Right lobe of liver (tissue), 6 donors: ENCODE measurements at regions not wholly inside any gene's neighbourhood (a gene's known extent, or its start where the extent isn't known, plus 50 kb on each side); places are given as distances from the start of the nearest gene placed in this dataset.

Experiments
- ATAC-seq, 4 donors: fragments of 200-7000 bp; cut with Tn5 transposase; one replicate each; pipeline ENCODE4 v1.9.1; 2020; ENCODE audit warnings: mild to moderate bottlenecking in 4 of 4, moderate library complexity in 4 of 4
- DNase-seq, 3 donors: peaks; one replicate each; pipeline ENCODE4 v3.0.0-alpha.2; 2020
- H3K27ac ChIP-seq, 3 donors: fragments of 200-600 bp; one replicate each; pipeline ENCODE4 v1.8.0; 2022
- H3K27me3 ChIP-seq, 2 donors: fragments of 200-600 bp; one replicate each; pipeline ENCODE4 v1.8.0; 2022
- H3K36me3 ChIP-seq, 4 donors: fragments of 200-600 bp; sonication (generic) in 1 of 4; one replicate each; pipeline versions ENCODE4 v1.5.1 to v1.8.0; 2017 to 2022; ENCODE audit warnings: control low read depth in 1 of 4
- H3K4me1 ChIP-seq, 4 donors: fragments of 200-600 bp; sonication (generic) in 1 of 4; one replicate each; pipeline versions ENCODE4 v1.5.1 to v1.8.0; 2017 to 2022; ENCODE audit warnings: control low read depth in 1 of 4
- H3K4me3 ChIP-seq, 3 donors: fragments of 200-600 bp; one replicate each; pipeline ENCODE4 v1.8.0; 2022
- H3K9me3 ChIP-seq, 4 donors: fragments of 200-600 bp; sonication (generic) in 1 of 4; one replicate each; pipeline versions ENCODE4 v1.5.1 to v1.8.0; 2017 to 2022; ENCODE audit warnings: control low read depth in 1 of 4
- CTCF ChIP-seq, 4 donors: fragments of 200-600 bp in 3 of 4; fragments of 450-650 bp in 1 of 4; IDR thresholded peaks; one replicate each; pipeline versions ENCODE4 v1.5.1 to v1.8.0; 2016 to 2022; ENCODE audit warnings: antibody characterized with exemption in 4 of 4, mild to moderate bottlenecking in 2 of 4
- POLR2A ChIP-seq: fragments of 450-650 bp; IDR thresholded peaks from one replicate; pipeline ENCODE4 v1.6.1; 2017; ENCODE audit warnings: antibody characterized with exemption, mild to moderate bottlenecking
- WGBS: methylation state at CpG from one replicate; pipeline ENCODE4 v1.1.6; 2018; ENCODE audit warnings: low coverage, low lambda C conversion rate; ENCODE audit not compliant: insufficient coverage; ENCODE audit errors: missing lambda C conversion rate; 5-methylcytosine and 5-hydroxymethylcytosine counted together
- intact Hi-C, 2 donors: fragments of 100-400 bp; cut with DNase I; formaldehyde crosslinking; loops; one replicate each; pipeline versions ENCODE4 v1.11.2 to v1.14.1; 2022
- donor health status: DM: no; HTN: yes; CAD: no.
- donor health status: DM: no; HTN: no; CAD: no.
- donor health status: DM: no; HTN: no; CAD: no.
- donor health status: DM: no; HTN: yes; CAD: no.
- donor health status: DM: no; HTN: yes; CAD: no.

DNA sequence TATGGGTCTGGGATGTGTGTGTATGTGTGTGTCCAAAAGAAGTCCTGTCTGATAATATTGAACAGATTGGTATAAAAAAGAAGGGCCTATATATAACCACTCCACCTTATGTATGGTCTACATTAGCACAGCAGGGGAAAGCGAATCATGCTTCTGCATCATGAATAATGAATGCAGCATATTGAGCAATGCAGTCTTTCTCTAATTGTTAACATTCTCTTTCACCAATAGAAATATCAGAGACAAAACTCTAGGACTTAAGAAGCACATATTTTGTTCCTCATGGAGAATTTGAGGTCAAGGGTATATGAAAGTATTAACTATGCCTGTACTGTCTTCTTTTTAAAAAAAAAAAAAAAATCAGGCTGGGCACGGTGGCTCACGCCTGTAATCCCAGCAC lies 264.3 kb upstream of the NOCT start:
- H3K27ac ChIP-seq: no peak overlapping the region
- intact Hi-C loops: no loop called here
- WGBS: 80% methylated on average over 2 of the region's 3 CpGs
- ATAC-seq: no peak
- TF ChIP-seq POLR2A (no peak), CTCF (IDR thresholded peaks at IDR 0.05) (no peak)
- H3K4me1 ChIP-seq: no peaks in the 10 kb centered on the region
- DNase-seq: no peak
- no peak overlapping the region for H3K4me3 ChIP-seq
- no peaks in the 10 kb centered on the region for H3K27me3 ChIP-seq
- H3K36me3 ChIP-seq: no peaks in the 10 kb centered on the region
- H3K9me3 ChIP-seq: no peaks in the 10 kb centered on the region

GRCh38 chr4:138749303-138749702 lies 266.3 kb upstream of the NOCT start:
- 52% methylated on average over 2 of the region's 2 CpGs for WGBS
- DNase-seq (no peak), ATAC-seq (no peak)
- Histone ChIP-seq H3K27ac (no peak overlapping the region), H3K36me3 (no peaks in the 10 kb centered on the region), H3K4me3 (no peak overlapping the region), H3K27me3 (no peaks in the 10 kb centered on the region), H3K9me3 (no peaks in the 10 kb centered on the region), H3K4me1 (no peaks in the 10 kb centered on the region)
- TF ChIP-seq CTCF (IDR thresholded peaks at IDR 0.05) (no peak), POLR2A (no peak)
- intact Hi-C loops: no loop called here

- Histone ChIP-seq H3K27me3 (no peaks in the 10 kb centered on the region), H3K4me1 (no peaks in the 10 kb centered on the region), H3K27ac (no peak overlapping the region), H3K9me3 (no peaks in the 10 kb centered on the region), H3K4me3 (no peak overlapping the region), H3K36me3 (no peaks in the 10 kb centered on the region)
- no peak for TF ChIP-seq POLR2A
- WGBS: 38% methylated on average over 5 of the region's 5 CpGs
- DNase-seq: no peak
- intact Hi-C loops: no loop called here
- ATAC-seq: peak in 1 of 4 donors; percentile 39
Measured at GRCh38 chr4:138741766-138742377, 273.7 kb upstream of the NOCT start.

DNA sequence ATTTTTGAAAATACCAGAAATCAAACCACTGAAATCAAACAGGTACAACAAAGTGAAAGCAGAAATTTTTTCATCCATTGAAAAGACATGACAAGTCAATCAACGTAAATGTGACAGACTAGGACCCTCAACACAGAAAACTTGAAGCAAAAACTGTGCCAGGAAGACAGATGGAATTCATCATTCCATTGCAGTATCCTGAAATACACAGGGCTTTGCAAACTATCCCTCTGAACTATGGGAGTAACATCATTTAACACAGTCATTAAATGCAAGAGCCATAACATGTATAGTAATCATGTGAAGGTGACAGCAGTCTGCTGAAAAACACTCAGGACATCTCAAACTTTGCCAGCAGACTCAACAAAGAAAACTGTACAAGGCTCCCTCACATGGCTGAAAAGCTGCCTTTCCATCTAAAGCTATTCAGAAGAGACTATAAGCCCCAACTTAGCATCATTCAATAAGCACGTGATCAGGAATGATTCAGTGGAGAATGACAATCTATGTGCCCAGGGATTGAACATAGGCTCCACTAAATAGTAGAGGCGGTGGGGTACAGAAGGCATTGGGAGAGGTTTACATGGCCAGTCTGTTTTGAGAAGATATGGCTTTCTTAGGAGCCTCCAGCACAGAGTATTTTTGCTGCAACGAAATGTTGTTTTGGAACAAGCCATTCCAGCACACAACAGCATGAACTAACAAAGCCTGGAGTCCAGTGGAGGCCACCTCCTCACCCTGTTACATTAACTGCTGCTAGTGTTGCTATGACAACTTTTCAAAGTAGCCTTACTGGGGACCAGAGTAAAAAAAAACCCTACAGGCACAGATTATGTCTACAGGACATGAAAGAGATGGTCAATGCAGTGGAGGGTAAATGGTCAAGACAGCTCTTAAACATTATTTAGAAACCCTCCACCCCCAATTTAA lies 274.5 kb upstream of the NOCT start:
- ATAC-seq (no peak), DNase-seq (no peak)
- Histone ChIP-seq H3K27ac (no peak overlapping the region), H3K4me1 (no peaks in the 10 kb centered on the region), H3K36me3 (no peaks in the 10 kb centered on the region), H3K27me3 (no peaks in the 10 kb centered on the region), H3K9me3 (no peaks in the 10 kb centered on the region), H3K4me3 (no peak overlapping the region)
- WGBS: 54% methylated on average over 4 of the region's 4 CpGs
- TF ChIP-seq POLR2A (no peak), CTCF (IDR thresholded peaks at IDR 0.05) (no peak)
- intact Hi-C loops: no loop called here

DNA sequence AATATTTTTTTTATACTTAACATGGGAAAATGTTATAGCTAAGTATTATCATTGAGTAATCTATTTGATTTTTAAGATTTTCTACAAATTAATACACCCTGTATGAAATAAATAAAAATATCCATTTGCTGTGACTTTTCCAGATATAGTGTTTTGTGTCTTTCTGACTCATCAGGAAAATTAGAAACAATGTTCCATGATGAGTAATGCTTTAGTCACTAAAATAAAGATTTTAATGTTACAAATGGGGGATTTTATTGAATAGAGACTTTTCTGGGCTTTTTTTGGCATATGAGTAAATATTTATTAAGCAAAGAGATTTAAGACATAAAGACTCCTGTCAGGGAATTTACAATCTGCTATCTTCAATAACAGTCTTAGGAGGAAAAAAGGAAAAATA lies 279.2 kb upstream of the NOCT start:
- Histone ChIP-seq H3K9me3 (no peaks in the 10 kb centered on the region), H3K4me3 (no peak overlapping the region), H3K27me3 (no peaks in the 10 kb centered on the region), H3K27ac (no peak overlapping the region), H3K36me3 (no peaks in the 10 kb centered on the region), H3K4me1 (no peaks in the 10 kb centered on the region)
- intact Hi-C loops: no loop called here
- no peak for TF ChIP-seq CTCF (IDR thresholded peaks at IDR 0.05)
- no peak for TF ChIP-seq POLR2A
- no peak for DNase-seq
- ATAC-seq: no peak
